MCF 10A (cell line): ENCODE measurements at regions not wholly inside any gene's neighbourhood (a gene's known extent, or its start where the extent isn't known, plus 50 kb on each side); places are given as distances from the start of the nearest gene placed in this dataset.

ENCODE experiments used
- BruUV-seq: library from RNA; stranded (reverse); fragments of 400-500 nt; replicated peaks from 2 replicates; lab custom pipeline; 2021; lab: Mats Ljungman, UMichigan
- CTCF ChIA-PET: fragments of 300-600 bp; sonication (Branson Sonifier 250); formaldehyde crosslinking; extraction: SDS; loops from one replicate; lab custom pipeline; 2021; ENCODE audit warnings: antibody characterized with exemption, inconsistent platforms; lab: Yijun Ruan, JAX
- POLR2A ChIA-PET: fragments of 300-600, 350-650 bp; sonication (Branson Sonifier 250); formaldehyde crosslinking; extraction: SDS; loops from one replicate; lab custom pipeline; 2020; ENCODE audit warnings: antibody characterized with exemption, inconsistent platforms; lab: Yijun Ruan, JAX
- DNase-seq: peaks from one replicate; pipeline ENCODE4 v3.0.0-alpha.2; 2018; ENCODE audit not compliant: unreplicated experiment
- H3K27ac Mint-ChIP-seq: one replicate; pipeline ENCODE4 v1.8.0; 2022; ENCODE audit warnings: mild to moderate bottlenecking, low read depth, mixed read lengths; ENCODE audit not compliant: unreplicated experiment
- H3K27me3 Mint-ChIP-seq: one replicate; pipeline ENCODE4 v1.8.0; 2022; ENCODE audit warnings: mixed read lengths; ENCODE audit not compliant: insufficient read depth, unreplicated experiment
- H3K36me3 Mint-ChIP-seq: one replicate; pipeline ENCODE4 v1.8.0; 2022; ENCODE audit warnings: mild to moderate bottlenecking, moderate library complexity, mixed read lengths; ENCODE audit not compliant: insufficient read depth, unreplicated experiment
- H3K4me1 Mint-ChIP-seq: one replicate; pipeline ENCODE4 v1.8.0; 2022; ENCODE audit warnings: mixed read lengths; ENCODE audit not compliant: insufficient read depth, unreplicated experiment
- H3K4me3 Mint-ChIP-seq: one replicate; pipeline ENCODE4 v1.8.0; 2022; ENCODE audit warnings: mild to moderate bottlenecking, moderate library complexity, mixed read lengths; ENCODE audit not compliant: unreplicated experiment
- H3K9me3 Mint-ChIP-seq: one replicate; pipeline ENCODE4 v1.8.0; 2022; ENCODE audit warnings: mixed read lengths; ENCODE audit not compliant: unreplicated experiment
- intact Hi-C: fragments of 100-400 bp; cut with micrococcal nuclease; formaldehyde crosslinking; loops from 2 replicates; pipeline ENCODE4 v1.14.1; 2022
- TF ChIP-seq, protein P1 (sequence below): fragments of 200-600 bp; IDR thresholded peaks from one replicate; pipeline ENCODE4 v1.8.0; 2022; ENCODE audit warnings: antibody characterized with exemption, mild to moderate bottlenecking; ENCODE audit not compliant: unreplicated experiment

DNA sequence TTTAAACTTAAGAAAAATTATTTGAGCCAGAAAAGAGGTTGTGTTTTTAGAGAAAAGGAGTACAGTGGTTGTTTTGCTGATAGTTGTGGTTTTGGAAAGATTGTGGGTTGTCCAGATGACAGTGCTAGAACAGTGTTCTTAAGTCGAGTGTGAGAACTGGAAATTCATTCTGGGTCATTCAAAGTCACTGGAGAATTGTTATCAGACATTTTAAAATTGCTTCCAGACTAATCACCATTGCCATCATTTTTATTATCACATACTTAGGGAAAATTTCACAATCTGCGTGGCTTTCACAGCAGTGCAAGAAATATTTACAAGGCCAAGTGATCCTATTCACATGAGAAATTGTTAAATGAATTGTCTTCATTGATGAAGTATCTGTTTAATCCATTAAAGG, 242.2 kb upstream of the DDI1 start:
- ChIA-PET CTCF (no interaction called here), POLR2A (no interaction called here)
- TF ChIP-seq, protein P1, sequence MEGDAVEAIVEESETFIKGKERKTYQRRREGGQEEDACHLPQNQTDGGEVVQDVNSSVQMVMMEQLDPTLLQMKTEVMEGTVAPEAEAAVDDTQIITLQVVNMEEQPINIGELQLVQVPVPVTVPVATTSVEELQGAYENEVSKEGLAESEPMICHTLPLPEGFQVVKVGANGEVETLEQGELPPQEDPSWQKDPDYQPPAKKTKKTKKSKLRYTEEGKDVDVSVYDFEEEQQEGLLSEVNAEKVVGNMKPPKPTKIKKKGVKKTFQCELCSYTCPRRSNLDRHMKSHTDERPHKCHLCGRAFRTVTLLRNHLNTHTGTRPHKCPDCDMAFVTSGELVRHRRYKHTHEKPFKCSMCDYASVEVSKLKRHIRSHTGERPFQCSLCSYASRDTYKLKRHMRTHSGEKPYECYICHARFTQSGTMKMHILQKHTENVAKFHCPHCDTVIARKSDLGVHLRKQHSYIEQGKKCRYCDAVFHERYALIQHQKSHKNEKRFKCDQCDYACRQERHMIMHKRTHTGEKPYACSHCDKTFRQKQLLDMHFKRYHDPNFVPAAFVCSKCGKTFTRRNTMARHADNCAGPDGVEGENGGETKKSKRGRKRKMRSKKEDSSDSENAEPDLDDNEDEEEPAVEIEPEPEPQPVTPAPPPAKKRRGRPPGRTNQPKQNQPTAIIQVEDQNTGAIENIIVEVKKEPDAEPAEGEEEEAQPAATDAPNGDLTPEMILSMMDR = no peak
- BruUV-seq = no TSS peak
- intact Hi-C loops = no loop called here
- Mint-ChIP-seq H3K27me3 (no peaks in the 10 kb centered on the region), H3K27ac (no peak overlapping the region), H3K4me3 (no peak overlapping the region), H3K9me3 (peaks cover 14% of the 10 kb centered on the region), H3K4me1 (peaks cover 6% of the 10 kb centered on the region), H3K36me3 (no peaks in the 10 kb centered on the region)
- no peak for DNase-seq

DNA sequence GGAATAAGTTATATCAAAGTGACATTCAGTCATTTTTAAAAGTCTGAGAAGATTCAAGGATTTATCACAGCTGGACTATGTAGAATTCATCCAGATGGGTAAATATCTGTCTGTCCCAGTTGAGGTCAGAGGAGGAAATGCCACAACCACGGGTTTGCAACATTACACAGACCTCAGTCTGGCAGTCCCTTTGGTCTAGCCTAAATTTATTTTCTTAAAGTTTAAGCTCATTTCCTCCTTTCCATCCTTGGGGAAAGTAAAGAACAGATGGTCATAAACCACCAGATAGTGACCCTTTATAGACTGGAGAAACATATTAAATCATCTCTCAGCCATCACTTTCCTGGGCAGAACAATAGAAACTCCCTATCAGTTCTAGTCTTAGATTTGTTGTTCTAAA, 238.4 kb upstream of the DDI1 start:
- H3K27ac Mint-ChIP-seq = no peak overlapping the region
- no peaks in the 10 kb centered on the region for H3K36me3 Mint-ChIP-seq
- intact Hi-C loops = no loop called here
- ChIA-PET CTCF (interaction anchor here (1.2 kb wide), 1 partner anchor 9 kb away, joined by 4 read pairs; no protein-coding TSS in a partner anchor), POLR2A (no interaction called here)
- no peak overlapping the region for H3K4me3 Mint-ChIP-seq
- DNase-seq = no peak
- TF ChIP-seq, protein P1 = no peak
- peaks cover 4% of the 10 kb centered on the region for H3K9me3 Mint-ChIP-seq
- no TSS peak for BruUV-seq
- H3K27me3 Mint-ChIP-seq = no peaks in the 10 kb centered on the region
- H3K4me1 Mint-ChIP-seq = peaks cover 3% of the 10 kb centered on the region

DNA sequence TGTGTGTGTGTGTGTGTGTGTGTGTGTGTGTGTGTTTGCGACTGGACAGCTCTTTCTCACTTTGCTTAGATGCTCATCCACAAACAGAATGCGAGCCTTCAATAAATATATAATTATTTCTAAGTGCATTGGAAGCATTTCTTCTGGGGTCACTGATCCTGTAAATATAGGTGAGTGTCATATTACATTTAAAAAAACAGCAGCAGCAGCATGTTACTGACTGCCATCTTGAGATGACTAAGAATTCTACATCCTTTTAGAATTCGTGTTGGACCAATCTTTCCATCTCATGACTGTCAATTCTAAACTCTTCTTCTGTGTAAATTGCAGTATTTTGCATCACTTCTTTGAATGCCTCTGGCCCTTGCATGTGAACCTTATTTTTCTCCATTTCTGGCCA, 238.0 kb upstream of the DDI1 start:
- BruUV-seq = no TSS peak
- no peaks in the 10 kb centered on the region for H3K36me3 Mint-ChIP-seq
- H3K27ac Mint-ChIP-seq = no peak overlapping the region
- H3K4me3 Mint-ChIP-seq = no peak overlapping the region
- no peaks in the 10 kb centered on the region for H3K9me3 Mint-ChIP-seq
- ChIA-PET CTCF (interaction anchor here (1.2 kb wide), 1 partner anchor 9 kb away, joined by 4 read pairs; no protein-coding TSS in a partner anchor), POLR2A (no interaction called here)
- H3K27me3 Mint-ChIP-seq = no peaks in the 10 kb centered on the region
- TF ChIP-seq, protein P1 = no peak
- no peaks in the 10 kb centered on the region for H3K4me1 Mint-ChIP-seq
- no peak for DNase-seq
- intact Hi-C loops = no loop called here

DNA sequence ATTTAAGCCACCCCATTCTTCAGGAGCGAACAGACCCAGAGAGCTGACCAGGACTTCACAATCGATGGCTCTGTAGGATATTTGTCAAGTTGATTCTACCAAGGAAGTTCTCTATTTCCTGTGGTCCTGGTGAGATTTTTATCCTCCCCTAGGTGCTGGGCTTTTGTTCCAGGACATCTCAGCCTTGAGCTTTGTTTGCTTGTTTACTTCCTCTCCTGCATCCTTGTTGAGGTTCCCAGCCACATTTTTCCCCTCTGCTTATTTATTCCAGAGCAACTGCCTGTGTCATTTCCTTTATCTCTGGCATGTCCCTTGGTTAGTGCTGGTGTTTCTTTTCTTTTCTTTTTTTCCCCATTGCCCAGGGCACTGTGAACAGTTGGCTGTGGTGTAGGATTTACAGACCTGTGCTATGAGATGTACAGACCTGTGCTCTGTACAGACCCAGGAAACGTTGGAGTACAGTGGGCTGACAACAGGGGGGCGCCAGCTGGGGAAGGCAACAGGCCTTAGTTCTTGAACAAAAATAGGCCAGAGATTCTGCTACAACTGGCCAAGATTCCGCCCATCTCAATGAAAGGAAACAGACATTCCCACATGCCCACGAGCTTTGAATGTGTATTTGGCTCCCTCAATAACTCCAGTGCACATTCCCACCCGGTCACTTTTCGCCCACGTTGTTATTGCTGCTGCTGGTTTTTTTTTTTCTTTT, 235.9 kb upstream of the DDI1 start:
- BruUV-seq = no TSS peak
- ChIA-PET POLR2A (no interaction called here), CTCF (no interaction called here)
- Mint-ChIP-seq H3K36me3 (no peaks in the 10 kb centered on the region), H3K27ac (no peak overlapping the region), H3K9me3 (no peaks in the 10 kb centered on the region), H3K27me3 (no peaks in the 10 kb centered on the region), H3K4me1 (no peaks in the 10 kb centered on the region), H3K4me3 (no peak overlapping the region)
- no peak for DNase-seq
- intact Hi-C loops = no loop called here
- TF ChIP-seq, protein P1 = no peak
